ENCODE measurements at regions not wholly inside any gene's neighbourhood (a gene's known extent, or its start where the extent isn't known, plus 50 kb on each side); places are given as distances from the start of the nearest gene placed in this dataset.

- no peak for TF ChIP-seq POLR2A (IDR thresholded peaks at IDR 0.05; ENCODE audit: low read depth, low read length)
- no peak for TF ChIP-seq CTCF (IDR thresholded peaks at IDR 0.05; ENCODE audit: extremely low read depth in 1 of 2, insufficient read depth in 1 of 2, low read depth in 1 of 2, low read length in 2 of 2)
- no peak for TF ChIP-seq EZH2 (IDR thresholded peaks at IDR 0.05; ENCODE audit: borderline replicate concordance, low read depth, low read length, severe bottlenecking)
- no peak for TF ChIP-seq POLR2AphosphoS5 (IDR thresholded peaks at IDR 0.05; ENCODE audit: insufficient read depth, low read depth, low read length)
- TF ChIP-seq JUN (IDR thresholded peaks at IDR 0.05; ENCODE audit: borderline replicate concordance, insufficient read depth, insufficient read length, low read depth), result no peak
- no peak for TF ChIP-seq FOS (IDR thresholded peaks at IDR 0.05; ENCODE audit: borderline replicate concordance, insufficient read depth, low read length)
- TF ChIP-seq MYC (IDR thresholded peaks at IDR 0.05; ENCODE audit: low read depth, low read length), result no peak
- TF ChIP-seq GATA2 (IDR thresholded peaks at IDR 0.05; ENCODE audit: insufficient read depth, insufficient read length, low read depth, low read length), result no peak
Measured at GRCh38 chr3:23052620-23053019, 150.5 kb upstream of the UBE2E2 start.

Data from endothelial cell of umbilical vein (primary cell).